ENCODE measurements at regions not wholly inside any gene's neighbourhood (a gene's known extent, or its start where the extent isn't known, plus 50 kb on each side); places are given as distances from the start of the nearest gene placed in this dataset.

GRCh38 chr21:26275801-26276200 is 105.2 kb upstream of the APP start:
- TF ChIP-seq, protein P1, sequence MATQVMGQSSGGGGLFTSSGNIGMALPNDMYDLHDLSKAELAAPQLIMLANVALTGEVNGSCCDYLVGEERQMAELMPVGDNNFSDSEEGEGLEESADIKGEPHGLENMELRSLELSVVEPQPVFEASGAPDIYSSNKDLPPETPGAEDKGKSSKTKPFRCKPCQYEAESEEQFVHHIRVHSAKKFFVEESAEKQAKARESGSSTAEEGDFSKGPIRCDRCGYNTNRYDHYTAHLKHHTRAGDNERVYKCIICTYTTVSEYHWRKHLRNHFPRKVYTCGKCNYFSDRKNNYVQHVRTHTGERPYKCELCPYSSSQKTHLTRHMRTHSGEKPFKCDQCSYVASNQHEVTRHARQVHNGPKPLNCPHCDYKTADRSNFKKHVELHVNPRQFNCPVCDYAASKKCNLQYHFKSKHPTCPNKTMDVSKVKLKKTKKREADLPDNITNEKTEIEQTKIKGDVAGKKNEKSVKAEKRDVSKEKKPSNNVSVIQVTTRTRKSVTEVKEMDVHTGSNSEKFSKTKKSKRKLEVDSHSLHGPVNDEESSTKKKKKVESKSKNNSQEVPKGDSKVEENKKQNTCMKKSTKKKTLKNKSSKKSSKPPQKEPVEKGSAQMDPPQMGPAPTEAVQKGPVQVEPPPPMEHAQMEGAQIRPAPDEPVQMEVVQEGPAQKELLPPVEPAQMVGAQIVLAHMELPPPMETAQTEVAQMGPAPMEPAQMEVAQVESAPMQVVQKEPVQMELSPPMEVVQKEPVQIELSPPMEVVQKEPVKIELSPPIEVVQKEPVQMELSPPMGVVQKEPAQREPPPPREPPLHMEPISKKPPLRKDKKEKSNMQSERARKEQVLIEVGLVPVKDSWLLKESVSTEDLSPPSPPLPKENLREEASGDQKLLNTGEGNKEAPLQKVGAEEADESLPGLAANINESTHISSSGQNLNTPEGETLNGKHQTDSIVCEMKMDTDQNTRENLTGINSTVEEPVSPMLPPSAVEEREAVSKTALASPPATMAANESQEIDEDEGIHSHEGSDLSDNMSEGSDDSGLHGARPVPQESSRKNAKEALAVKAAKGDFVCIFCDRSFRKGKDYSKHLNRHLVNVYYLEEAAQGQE (IDR thresholded peaks at IDR 0.05; ENCODE audit: insufficient read depth in 1 of 2, low read depth in 2 of 2, low read length in 1 of 2), result no peak
- TF ChIP-seq CTCF (IDR thresholded peaks at IDR 0.05) (no peak), TCF7L2 (IDR thresholded peaks at IDR 0.05; ENCODE audit: low read depth, low read length) (no peak)

Data from Panc1 (cell line).